ENCODE measurements at regions not wholly inside any gene's neighbourhood (a gene's known extent, or its start where the extent isn't known, plus 50 kb on each side); places are given as distances from the start of the nearest gene placed in this dataset.
"Not testable (repeated sequence)": the region's sequence is repeated elsewhere in the genome, so short reads cannot be mapped to it uniquely, and the experiment has no call there.

- in situ Hi-C loops (cut with HindIII; ENCODE audit: low sequenced_read_pairs): no loop called here
These were observed 103.3 kb upstream of the KCND3 start for GRCh38 chr1:112092656-112093371.

GRCh38 chr1:112093372-112093694 lies 103.9 kb upstream of the KCND3 start:
- in situ Hi-C loops (cut with HindIII; ENCODE audit: low sequenced_read_pairs): no loop called here

- in situ Hi-C loops (cut with HindIII; ENCODE audit: low sequenced_read_pairs): no loop called here
These were observed 110.5 kb upstream of the KCND3 start for GRCh38 chr1:112099979-112100378.

- in situ Hi-C loops (cut with HindIII; ENCODE audit: low sequenced_read_pairs): no loop called here
These were observed 116.1 kb upstream of the KCND3 start for GRCh38 chr1:112105557-112105956.

- in situ Hi-C loops (cut with HindIII; ENCODE audit: low sequenced_read_pairs): no loop called here
These were observed 120.6 kb upstream of the KCND3 start for GRCh38 chr1:112110031-112110430.

- in situ Hi-C loops (cut with HindIII; ENCODE audit: low sequenced_read_pairs): no loop called here
These were observed 122.3 kb upstream of the KCND3 start for GRCh38 chr1:112111734-112112133.

- in situ Hi-C loops (cut with HindIII; ENCODE audit: low sequenced_read_pairs): no loop called here
These were observed 125.1 kb upstream of the KCND3 start for GRCh38 chr1:112114540-112114939.

GRCh38 chr1:112126598-112126997 lies 137.1 kb upstream of the KCND3 start:
- in situ Hi-C loops (cut with HindIII; ENCODE audit: low sequenced_read_pairs): no loop called here

GRCh38 chr1:112127606-112128005 lies 138.1 kb upstream of the KCND3 start:
- in situ Hi-C loops (cut with HindIII; ENCODE audit: low sequenced_read_pairs): not testable (repeated sequence)

- in situ Hi-C loops (cut with HindIII; ENCODE audit: low sequenced_read_pairs): no loop called here
These were observed 144.0 kb upstream of the KCND3 start for GRCh38 chr1:112133487-112133886.

GRCh38 chr1:112140743-112141142 lies 151.3 kb upstream of the KCND3 start:
- in situ Hi-C loops (cut with HindIII; ENCODE audit: low sequenced_read_pairs): no loop called here

GRCh38 chr1:112141301-112141700 lies 151.8 kb upstream of the KCND3 start:
- in situ Hi-C loops (cut with HindIII; ENCODE audit: low sequenced_read_pairs): no loop called here

- in situ Hi-C loops (cut with HindIII; ENCODE audit: low sequenced_read_pairs): no loop called here
These were observed 152.5 kb upstream of the KCND3 start for GRCh38 chr1:112141923-112142322.

GRCh38 chr1:112143871-112144441 lies 154.5 kb upstream of the KCND3 start:
- in situ Hi-C loops (cut with HindIII; ENCODE audit: low sequenced_read_pairs): no loop called here

GRCh38 chr1:112144733-112145426 lies 155.4 kb upstream of the KCND3 start:
- in situ Hi-C loops (cut with HindIII; ENCODE audit: low sequenced_read_pairs): no loop called here

GRCh38 chr1:112146201-112146715 lies 156.8 kb upstream of the KCND3 start:
- in situ Hi-C loops (cut with HindIII; ENCODE audit: low sequenced_read_pairs): no loop called here

GRCh38 chr1:112160214-112160613 lies 170.7 kb upstream of the KCND3 start:
- in situ Hi-C loops (cut with HindIII; ENCODE audit: low sequenced_read_pairs): not testable (repeated sequence)

- in situ Hi-C loops (cut with HindIII; ENCODE audit: low sequenced_read_pairs): no loop called here
These were observed 175.9 kb upstream of the KCND3 start for GRCh38 chr1:112165375-112165774.

GRCh38 chr1:112169517-112169916 lies 180.0 kb upstream of the KCND3 start:
- in situ Hi-C loops (cut with HindIII; ENCODE audit: low sequenced_read_pairs): no loop called here

GRCh38 chr1:112172294-112172882 lies 182.9 kb upstream of the KCND3 start:
- in situ Hi-C loops (cut with HindIII; ENCODE audit: low sequenced_read_pairs): no loop called here

- in situ Hi-C loops (cut with HindIII; ENCODE audit: low sequenced_read_pairs): no loop called here
These were observed 187.8 kb upstream of the KCND3 start for GRCh38 chr1:112177314-112177713.

GRCh38 chr1:112188611-112189010 lies 199.1 kb upstream of the KCND3 start:
- in situ Hi-C loops (cut with HindIII; ENCODE audit: low sequenced_read_pairs): no loop called here

All from DLD1 (cell line).